ENCODE measurements at regions not wholly inside any gene's neighbourhood (a gene's known extent, or its start where the extent isn't known, plus 50 kb on each side); places are given as distances from the start of the nearest gene placed in this dataset.

DNA sequence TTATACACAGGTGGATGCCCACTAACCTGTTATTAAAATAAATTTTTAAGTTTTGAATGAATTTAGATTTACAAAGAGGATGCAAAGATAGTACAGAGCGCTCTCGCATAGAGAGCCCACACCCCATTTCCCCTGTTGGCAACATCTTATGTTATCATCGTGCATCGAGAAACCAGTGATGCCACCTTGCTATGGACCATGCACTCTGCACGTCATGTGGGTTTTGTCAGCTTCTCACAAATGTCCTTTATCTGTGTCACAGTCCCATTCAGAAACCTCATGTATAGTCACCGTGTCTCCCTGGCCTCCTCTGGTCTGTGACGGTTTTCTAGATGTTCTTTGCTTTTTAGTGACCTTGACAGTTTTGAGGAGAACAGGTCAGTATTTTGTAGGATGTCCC, 60.0 kb downstream of the ING1 start:
- DNase-seq (ENCODE audit: low spot score), result no peak

- no peak for DNase-seq (ENCODE audit: low spot score)
These were observed 60.6 kb downstream of the ING1 start for GRCh38 chr13:110774051-110774450.

GRCh38 chr13:110774490-110774889, 61.0 kb downstream of the ING1 start:
- no peak for DNase-seq (ENCODE audit: low spot score)

DNA sequence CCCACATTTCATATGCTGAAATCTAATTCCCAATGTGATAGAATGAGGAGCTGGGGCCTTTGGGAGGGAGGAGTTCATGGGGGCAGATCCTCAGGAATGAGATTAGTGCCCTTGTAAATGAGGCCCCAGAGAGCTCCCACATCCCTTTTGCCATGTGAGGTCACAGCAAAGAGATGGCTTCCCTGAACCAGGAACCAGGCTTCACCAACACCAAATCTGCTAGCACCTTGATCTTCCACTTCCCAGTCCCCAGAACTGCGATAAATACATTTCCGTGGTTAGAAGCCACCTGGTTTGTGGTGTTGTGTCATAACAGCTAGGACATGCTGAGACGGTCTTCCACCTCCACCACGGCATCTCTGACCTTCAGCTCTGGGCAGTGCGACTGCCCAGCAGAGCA, 62.1 kb downstream of the ING1 start:
- DNase-seq (ENCODE audit: low spot score), result no peak

- no peak for DNase-seq (ENCODE audit: low spot score)
These were observed 63.8 kb downstream of the ING1 start for GRCh38 chr13:110777251-110777820.

DNA sequence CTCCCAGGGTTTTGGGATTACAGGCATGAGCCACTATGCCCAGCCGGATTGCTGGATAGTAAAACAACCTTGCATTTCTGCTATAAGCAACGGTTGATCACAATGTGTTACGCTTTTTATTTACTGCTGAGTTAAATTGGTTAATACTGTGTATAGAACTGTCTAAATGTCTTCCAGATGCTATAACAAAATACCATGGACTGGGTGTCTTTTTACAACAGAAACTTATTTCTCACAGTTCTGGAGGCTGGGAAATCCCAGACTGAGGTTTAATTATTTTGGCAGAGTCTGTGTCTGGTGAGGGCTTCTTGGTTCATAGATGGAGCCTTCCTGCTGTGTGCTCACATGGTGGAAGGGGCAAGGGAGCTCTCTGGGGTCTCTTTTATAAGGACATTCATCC, 65.5 kb downstream of the ING1 start:
- DNase-seq (ENCODE audit: low spot score), result no peak

DNA sequence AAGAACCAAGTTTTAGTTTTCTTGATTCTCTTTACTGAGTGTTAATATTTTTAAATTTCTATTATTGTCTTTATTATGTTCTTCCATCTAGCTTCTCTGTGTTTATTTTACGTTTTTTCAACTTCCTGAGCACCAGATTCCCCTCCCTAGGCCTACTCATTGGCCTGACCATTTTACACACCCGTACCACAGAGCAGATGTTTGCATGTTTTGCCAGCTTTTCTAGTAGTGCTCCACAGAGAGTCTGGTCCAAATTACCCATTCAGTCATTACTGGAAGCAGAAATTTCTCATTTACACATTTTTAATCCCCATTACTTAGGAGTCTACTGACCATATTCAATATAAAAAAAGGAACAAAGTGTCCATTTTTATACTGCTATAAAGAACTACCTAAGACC, 66.9 kb downstream of the ING1 start:
- no peak for DNase-seq (ENCODE audit: low spot score)

- no peak for DNase-seq (ENCODE audit: low spot score)
These were observed 68.7 kb downstream of the ING1 start for GRCh38 chr13:110782185-110782584.

- no peak for DNase-seq (ENCODE audit: low spot score)
These were observed 71.2 kb downstream of the ING1 start for GRCh38 chr13:110784704-110785103.

- DNase-seq (ENCODE audit: low spot score), result no peak
These were observed 75.3 kb downstream of the ING1 start for GRCh38 chr13:110788778-110789177.

DNA sequence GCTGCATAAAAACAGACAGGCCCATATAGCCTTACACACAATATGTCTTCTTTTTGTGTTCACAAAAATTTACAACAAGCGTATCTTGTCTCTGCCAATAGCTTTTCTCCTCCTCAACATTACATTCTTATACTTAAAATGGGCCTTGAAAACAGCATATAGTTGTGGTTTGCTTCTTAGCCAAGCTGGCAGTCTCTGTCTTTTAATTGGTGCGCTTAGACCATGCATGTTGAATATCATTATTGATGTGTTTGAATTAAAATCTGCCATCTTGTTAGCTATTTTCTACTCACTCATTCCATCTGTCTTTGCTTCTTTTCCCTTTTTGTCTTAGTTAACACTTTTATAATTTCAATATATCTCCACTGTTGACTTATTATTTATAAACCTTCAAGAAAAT, 76.4 kb downstream of the ING1 start:
- DNase-seq (ENCODE audit: low spot score), result no peak

DNA sequence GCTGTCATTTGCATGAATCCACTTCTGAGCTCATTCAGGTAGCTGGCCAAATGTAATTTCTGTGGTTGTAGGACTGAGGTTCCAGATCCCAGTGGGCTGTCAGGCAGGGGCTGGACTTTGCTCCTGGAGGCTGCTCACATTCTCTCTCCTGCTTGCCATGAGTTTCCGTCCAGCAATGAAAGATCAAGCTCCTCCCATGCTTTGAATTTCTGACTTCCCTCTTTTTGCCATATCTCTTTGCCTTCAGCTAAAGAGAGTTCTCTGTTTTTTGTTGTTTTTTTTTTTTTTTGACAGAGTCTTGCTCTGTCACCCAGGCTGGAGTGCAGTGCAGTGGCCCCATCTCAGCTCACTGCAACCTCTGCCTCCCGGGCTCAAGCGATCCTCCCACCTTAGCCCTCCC, 76.9 kb downstream of the ING1 start:
- DNase-seq (ENCODE audit: low spot score), result no peak

DNA sequence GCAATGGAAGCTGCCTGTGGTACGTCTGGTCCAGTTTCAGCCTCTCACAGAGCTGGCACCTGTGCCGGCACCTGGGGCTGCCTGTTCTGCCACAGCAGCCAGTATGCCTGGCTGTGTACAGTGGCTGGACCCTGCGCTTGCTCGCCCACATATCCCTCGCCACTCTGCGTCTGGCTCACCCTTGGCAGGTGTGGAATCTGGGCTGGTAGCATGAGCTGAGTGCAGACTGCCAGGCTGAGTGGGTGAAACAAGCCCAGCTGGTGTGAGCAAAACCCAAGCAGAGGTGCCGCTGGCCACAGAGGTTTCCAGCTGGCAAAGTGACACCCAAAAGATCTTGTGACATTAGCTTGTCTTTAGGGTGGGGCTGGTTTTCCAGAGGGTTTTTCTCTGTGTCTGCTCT, 80.7 kb downstream of the ING1 start:
- DNase-seq (ENCODE audit: low spot score), result no peak

GRCh38 chr13:110797230-110797877, 83.9 kb downstream of the ING1 start:
- no peak for DNase-seq (ENCODE audit: low spot score)

GRCh38 chr13:110798081-110798994, 84.8 kb downstream of the ING1 start:
- no peak for DNase-seq (ENCODE audit: low spot score)

- DNase-seq (ENCODE audit: low spot score), result no peak
These were observed 86.0 kb downstream of the ING1 start for GRCh38 chr13:110799246-110800236.

DNA sequence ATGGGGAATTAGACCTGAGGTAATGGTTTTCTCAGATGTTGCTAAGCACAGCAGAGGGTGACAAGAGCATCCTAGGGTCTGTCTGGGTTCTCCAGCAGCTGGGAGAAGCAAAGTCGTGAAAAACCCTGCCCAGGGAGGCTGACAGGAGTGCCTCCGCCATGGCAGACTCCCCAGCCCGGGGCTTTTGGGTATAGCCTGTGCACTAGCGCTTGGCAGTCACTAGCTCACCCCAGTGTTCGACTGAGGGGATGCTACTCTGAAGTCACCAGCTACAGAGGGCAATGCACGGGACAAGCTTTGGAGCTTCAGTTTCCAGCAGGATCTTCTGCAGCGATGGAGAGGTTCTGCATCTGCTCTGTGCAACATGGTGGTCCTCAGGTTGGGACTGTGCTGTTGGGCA, 87.5 kb downstream of the ING1 start:
- no peak for DNase-seq (ENCODE audit: low spot score)

DNA sequence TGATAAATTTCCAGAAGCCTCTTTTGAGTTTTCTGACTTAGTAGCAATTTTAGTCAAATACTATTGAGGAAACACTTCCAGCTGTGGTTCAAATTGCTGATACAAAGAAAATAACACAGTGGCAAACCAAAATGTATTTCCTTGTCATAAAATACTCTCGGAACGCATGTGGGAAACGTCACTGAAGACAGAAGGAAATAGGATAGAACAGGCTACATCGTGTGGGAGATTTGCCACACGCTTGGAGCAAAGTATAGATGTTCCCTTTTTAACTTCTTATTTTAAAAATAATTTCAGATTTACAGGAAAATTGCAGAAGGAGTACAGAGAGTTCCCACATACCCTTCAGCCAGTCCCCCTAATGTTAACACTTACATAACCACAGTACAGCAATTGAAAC, 88.8 kb downstream of the ING1 start:
- DNase-seq (ENCODE audit: low spot score), result no peak

DNA sequence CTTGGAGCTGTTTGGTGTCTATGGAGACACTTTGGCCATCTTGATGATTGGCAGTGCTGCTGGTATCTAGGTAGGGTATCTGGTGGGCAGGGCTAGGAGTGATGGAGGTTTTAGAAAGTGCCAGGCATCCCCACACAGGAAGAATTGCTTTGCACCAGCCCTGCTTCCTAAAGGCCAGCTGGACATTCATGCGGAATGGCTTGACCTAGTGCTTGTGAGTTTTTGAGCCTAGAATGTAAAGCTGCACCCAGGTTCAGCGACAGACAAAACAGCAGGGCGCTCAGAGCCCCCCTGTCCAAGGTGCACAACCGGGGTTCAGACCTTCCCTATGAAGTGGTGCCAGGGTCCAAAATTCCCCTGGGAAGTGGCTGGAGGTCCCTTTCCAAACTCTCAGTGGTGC, 93.1 kb downstream of the ING1 start:
- DNase-seq (ENCODE audit: low spot score), result no peak

DNA sequence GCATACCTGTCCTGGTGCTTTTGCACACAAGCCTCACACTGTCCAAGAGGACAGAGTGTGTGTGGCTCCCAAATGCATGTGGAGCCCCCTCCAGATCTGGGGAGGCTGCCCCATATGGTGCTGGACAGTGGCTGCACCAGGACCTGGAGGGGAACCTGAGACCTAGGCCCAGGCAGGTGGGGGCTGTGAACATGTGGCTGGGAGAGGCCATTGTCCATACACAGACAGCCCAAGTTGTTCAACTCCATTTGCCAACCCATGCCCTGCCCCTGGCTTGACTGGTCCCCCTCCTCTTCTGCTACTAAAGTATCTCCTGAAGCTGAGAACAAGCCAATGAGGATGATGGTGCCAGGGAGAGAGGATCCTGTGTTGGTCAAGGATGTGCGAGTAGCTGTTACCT, 94.0 kb downstream of the ING1 start:
- no peak for DNase-seq (ENCODE audit: low spot score)

DNA sequence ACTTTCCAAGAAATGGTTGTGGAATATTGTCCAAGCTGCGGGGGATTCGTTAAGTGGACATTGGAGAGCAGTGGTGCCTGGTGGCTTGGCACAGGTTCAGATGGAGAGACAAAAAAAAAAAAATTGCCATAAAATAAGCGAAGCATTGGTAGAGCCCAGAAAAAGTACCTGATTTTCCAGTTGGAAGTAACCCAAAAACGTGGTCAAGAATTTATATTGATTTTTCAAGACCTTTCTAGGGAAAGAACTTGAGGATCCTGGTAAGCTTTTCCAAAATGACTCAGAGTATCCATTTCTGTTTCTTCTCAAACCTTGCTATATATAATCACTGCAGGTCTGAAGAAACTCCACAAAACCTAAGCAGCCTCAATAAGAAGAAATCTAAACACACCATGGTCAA, 94.6 kb downstream of the ING1 start:
- DNase-seq (ENCODE audit: low spot score), result no peak
